Heart left ventricle (tissue), 13 donors: ENCODE measurements at regions not wholly inside any gene's neighbourhood (a gene's known extent, or its start where the extent isn't known, plus 50 kb on each side); places are given as distances from the start of the nearest gene placed in this dataset.

Experiments used
- POLR2A ChIP-seq, 2 donors: fragments of 450-650 bp; IDR thresholded peaks; one replicate each; pipeline ENCODE4 v1.6.1; 2017; ENCODE audit warnings: antibody characterized with exemption in 2 of 2, mild to moderate bottlenecking in 2 of 2, moderate library complexity in 2 of 2
- TF ChIP-seq, protein P1 (sequence below), 12 donors: fragments of 200-600 bp; sonication (generic) in 4 of 12; IDR thresholded peaks; one replicate each; pipeline versions ENCODE4 v1.5.0 to v1.8.0; 2018 to 2022; ENCODE audit warnings: antibody characterized with exemption in 12 of 12, mild to moderate bottlenecking in 5 of 12
- donor health status: ischemic (EF 13 %, LVEDD 7.1; RV severe dilation, severe dysfunction).
- donor health status: DM: no; HTN: yes; CAD: no.
- donor health status: DM: no; HTN: no; CAD: no.
- donor health status: ischemic (EF 25% LVEDD 6.9; RV normal size, moderate dysfunction).
- donor health status: ischemic (EF 25% LVEDD 5.7; RV mildly dilated, moderate dysfunction).
- donor health status: ischemic (EF 35%, LVEDD 5.7; RV mildly dilated, moderate dysfunction).
- donor health status: nonischemic (EF 11% LVEDD 7.7; RV severe dilation, severe dysfunction).
- donor health status: DM: yes; HTN: yes; CAD: no.
- donor health status: PGD.
- donor health status: ischemic (EF 29% LVEDD 5.4; RV normal size, mild dysfunction).
- donor health status: nonischemic (EF 23%, LVEDD 6.1; RV moderate dilation, normal function).

- TF ChIP-seq, protein P1, sequence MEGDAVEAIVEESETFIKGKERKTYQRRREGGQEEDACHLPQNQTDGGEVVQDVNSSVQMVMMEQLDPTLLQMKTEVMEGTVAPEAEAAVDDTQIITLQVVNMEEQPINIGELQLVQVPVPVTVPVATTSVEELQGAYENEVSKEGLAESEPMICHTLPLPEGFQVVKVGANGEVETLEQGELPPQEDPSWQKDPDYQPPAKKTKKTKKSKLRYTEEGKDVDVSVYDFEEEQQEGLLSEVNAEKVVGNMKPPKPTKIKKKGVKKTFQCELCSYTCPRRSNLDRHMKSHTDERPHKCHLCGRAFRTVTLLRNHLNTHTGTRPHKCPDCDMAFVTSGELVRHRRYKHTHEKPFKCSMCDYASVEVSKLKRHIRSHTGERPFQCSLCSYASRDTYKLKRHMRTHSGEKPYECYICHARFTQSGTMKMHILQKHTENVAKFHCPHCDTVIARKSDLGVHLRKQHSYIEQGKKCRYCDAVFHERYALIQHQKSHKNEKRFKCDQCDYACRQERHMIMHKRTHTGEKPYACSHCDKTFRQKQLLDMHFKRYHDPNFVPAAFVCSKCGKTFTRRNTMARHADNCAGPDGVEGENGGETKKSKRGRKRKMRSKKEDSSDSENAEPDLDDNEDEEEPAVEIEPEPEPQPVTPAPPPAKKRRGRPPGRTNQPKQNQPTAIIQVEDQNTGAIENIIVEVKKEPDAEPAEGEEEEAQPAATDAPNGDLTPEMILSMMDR (IDR thresholded peaks at IDR 0.05): no peak
- TF ChIP-seq POLR2A (IDR thresholded peaks at IDR 0.05): no peak
Observed at GRCh38 chr15:69522361-69522760, 69.7 kb downstream of the RPLP1 start.
